HFFc6 (cell line): ENCODE measurements at regions not wholly inside any gene's neighbourhood (a gene's known extent, or its start where the extent isn't known, plus 50 kb on each side); places are given as distances from the start of the nearest gene placed in this dataset.

ENCODE experiments used
- DNase-seq: peaks from one replicate; pipeline ENCODE4 v3.0.0-alpha.2; 2018
- H3K27ac Mint-ChIP-seq: 2 replicates; pipeline ENCODE4 v1.8.0; 2020; ENCODE audit warnings: mild to moderate bottlenecking, mixed read lengths
- H3K27me3 Mint-ChIP-seq: 2 replicates; pipeline ENCODE4 v1.8.0; 2021; ENCODE audit warnings: mild to moderate bottlenecking, moderate library complexity, mixed read lengths; ENCODE audit not compliant: insufficient read depth
- H3K36me3 Mint-ChIP-seq: 2 replicates; pipeline ENCODE4 v1.8.0; 2021; ENCODE audit warnings: low read depth, mixed read lengths
- H3K4me1 Mint-ChIP-seq: 2 replicates; pipeline ENCODE4 v1.8.0; 2020; ENCODE audit warnings: low read depth, mixed read lengths
- H3K4me3 Mint-ChIP-seq: 2 replicates; pipeline ENCODE4 v1.8.0; 2020; ENCODE audit warnings: mild to moderate bottlenecking, moderate library complexity, mixed read lengths
- H3K9me3 Mint-ChIP-seq: 2 replicates; pipeline ENCODE4 v1.8.0; 2020; ENCODE audit warnings: mild to moderate bottlenecking, mixed read lengths
- CTCF ChIP-seq: fragments of 200-600 bp; sonication (generic); IDR thresholded peaks from 2 replicates; pipeline ENCODE4 v1.5.0; 2021; ENCODE audit warnings: antibody characterized with exemption, mild to moderate bottlenecking

- H3K9me3 Mint-ChIP-seq = no peaks in the 10 kb centered on the region
- H3K27me3 Mint-ChIP-seq = peaks cover 5% of the 10 kb centered on the region
- peaks cover 18% of the 10 kb centered on the region for H3K4me1 Mint-ChIP-seq
- DNase-seq = no peak
- H3K27ac Mint-ChIP-seq = no peak overlapping the region
- no peak overlapping the region for H3K4me3 Mint-ChIP-seq
- H3K36me3 Mint-ChIP-seq = no peaks in the 10 kb centered on the region
- TF ChIP-seq CTCF = no peak
Measured at GRCh38 chr2:65532326-65532725, 99.9 kb upstream of the SPRED2 start.

GRCh38 chr2:65530547-65531320 lies 98.3 kb upstream of the SPRED2 start:
- Mint-ChIP-seq H3K27me3 (no peaks in the 10 kb centered on the region; the same call in 1 of the 2 replicates), H3K9me3 (no peaks in the 10 kb centered on the region), H3K36me3 (no peaks in the 10 kb centered on the region), H3K4me1 (peaks cover 18% of the 10 kb centered on the region), H3K27ac (peak overlapping the region; percentile 26), H3K4me3 (peak overlapping the region; percentile 2; the same call in 1 of the 2 replicates)
- peak; percentile 79 for DNase-seq
- TF ChIP-seq CTCF = no peak

DNA sequence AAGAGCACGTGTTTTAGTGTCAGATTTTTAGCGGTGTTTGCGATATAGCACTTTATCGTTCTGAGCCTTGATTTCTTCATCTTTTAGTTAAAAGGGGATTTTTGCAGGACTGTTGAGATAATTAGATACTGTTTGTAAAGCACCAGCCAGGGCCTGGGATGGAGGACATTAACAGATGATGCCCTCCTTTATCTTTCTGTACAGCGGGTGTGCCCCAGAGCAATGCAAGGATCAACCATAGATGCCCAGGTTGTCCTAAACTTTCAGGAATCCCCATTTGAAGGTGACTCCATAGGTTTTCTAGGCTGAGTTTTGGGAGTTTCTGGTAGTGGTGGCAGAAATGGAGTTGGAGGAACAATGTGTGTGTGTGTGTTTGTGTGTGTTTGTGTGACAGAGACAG lies 97.0 kb upstream of the SPRED2 start:
- DNase-seq = no peak
- H3K4me1 Mint-ChIP-seq = peaks cover 18% of the 10 kb centered on the region
- no peak overlapping the region for H3K4me3 Mint-ChIP-seq
- no peak for TF ChIP-seq CTCF
- no peak overlapping the region for H3K27ac Mint-ChIP-seq
- no peaks in the 10 kb centered on the region; the same call in none of the 2 replicates for H3K27me3 Mint-ChIP-seq
- H3K9me3 Mint-ChIP-seq = no peaks in the 10 kb centered on the region
- H3K36me3 Mint-ChIP-seq = peaks cover 6% of the 10 kb centered on the region; the same call in 1 of the 2 replicates

DNA sequence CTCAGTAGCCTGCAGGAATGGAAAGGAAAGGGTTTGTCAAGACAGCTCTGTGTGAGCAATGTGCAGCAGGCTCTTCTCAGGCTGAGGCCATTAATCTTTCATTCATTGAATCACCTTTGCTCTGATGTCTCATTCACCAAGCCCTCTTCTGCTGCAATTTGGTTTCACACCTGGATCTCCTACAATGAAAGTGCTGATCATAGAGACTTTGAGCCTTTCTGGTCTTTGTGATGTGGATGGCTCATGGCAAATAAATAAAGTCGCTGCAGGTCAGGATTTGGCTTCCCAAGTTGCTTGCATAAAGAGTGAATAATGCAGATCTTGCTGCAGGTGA lies 95.8 kb upstream of the SPRED2 start:
- peaks cover 18% of the 10 kb centered on the region for H3K4me1 Mint-ChIP-seq
- H3K9me3 Mint-ChIP-seq = no peaks in the 10 kb centered on the region
- H3K36me3 Mint-ChIP-seq = peaks cover 8% of the 10 kb centered on the region; the same call in 1 of the 2 replicates
- no peak for TF ChIP-seq CTCF
- H3K27ac Mint-ChIP-seq = no peak overlapping the region
- no peaks in the 10 kb centered on the region; the same call in none of the 2 replicates for H3K27me3 Mint-ChIP-seq
- no peak for DNase-seq
- H3K4me3 Mint-ChIP-seq = no peak overlapping the region

GRCh38 chr2:65527451-65528240 lies 95.2 kb upstream of the SPRED2 start:
- H3K36me3 Mint-ChIP-seq = peaks cover 8% of the 10 kb centered on the region; the same call in 1 of the 2 replicates
- no peaks in the 10 kb centered on the region; the same call in none of the 2 replicates for H3K27me3 Mint-ChIP-seq
- no peak for DNase-seq
- H3K4me1 Mint-ChIP-seq = peaks cover 18% of the 10 kb centered on the region
- no peak overlapping the region for H3K27ac Mint-ChIP-seq
- no peak overlapping the region for H3K4me3 Mint-ChIP-seq
- H3K9me3 Mint-ChIP-seq = no peaks in the 10 kb centered on the region
- no peak for TF ChIP-seq CTCF
